ENCODE measurements at regions not wholly inside any gene's neighbourhood (a gene's known extent, or its start where the extent isn't known, plus 50 kb on each side); places are given as distances from the start of the nearest gene placed in this dataset.

DNA sequence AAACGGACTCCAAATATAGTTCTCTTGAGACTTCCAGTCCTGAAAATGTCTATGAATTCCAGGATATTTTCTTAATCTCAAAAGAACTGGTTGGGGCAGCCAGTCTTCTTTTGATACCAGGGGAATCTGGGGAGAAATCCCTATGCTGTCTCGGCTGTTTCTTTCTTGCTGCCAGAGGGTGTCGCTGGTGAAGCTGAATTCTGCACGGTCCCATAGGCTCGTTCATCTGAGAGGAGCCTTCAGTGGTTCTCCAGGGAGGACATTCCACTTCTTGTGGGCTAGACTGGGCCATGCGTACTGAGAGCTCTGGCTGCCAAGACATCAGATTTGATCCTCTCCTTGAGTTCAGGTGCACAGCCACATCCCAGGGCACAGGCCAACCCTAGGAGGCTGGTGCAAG is 155.0 kb upstream of the CLINT1 start:
- WGBS (ENCODE audit: insufficient coverage, insufficient replicate concordance, low lambda C conversion rate, missing lambda C conversion rate): 4% methylated on average over 6 of the region's 6 CpGs
- intact Hi-C loops (cut with micrococcal nuclease; ENCODE audit: unreplicated experiment) (loop anchor here (10.0 kb wide), 1 partner anchor 1121 kb away; no protein-coding TSS in a partner anchor), in situ Hi-C loops (cut with MboI) (no loop called here)
- Histone ChIP-seq H3K9ac (ENCODE audit: control insufficient read depth, insufficient read depth, low read length) (no peak overlapping the region), H3K9me3 (replicated peaks; ENCODE audit: control insufficient read depth, insufficient read depth, low read length) (no peaks in the 10 kb centered on the region), H3K79me2 (ENCODE audit: control insufficient read depth, insufficient read depth, low read length) (no peaks in the 10 kb centered on the region), H2AFZ (ENCODE audit: control insufficient read depth, low read depth, low read length) (no peak overlapping the region), H3K27ac (ENCODE audit: control insufficient read depth, insufficient read depth) (no peak overlapping the region), H3K4me1 (ENCODE audit: control insufficient read depth, insufficient read depth, low read length) (no peaks in the 10 kb centered on the region), H3K4me2 (ENCODE audit: control insufficient read depth, insufficient read depth) (no peak overlapping the region), H3K36me3 (ENCODE audit: control insufficient read depth in 2 of 2, insufficient read depth in 2 of 2, low read length in 1 of 2) (no peaks in the 10 kb centered on the region), H3K27me3 (replicated peaks in 1 of 2; ENCODE audit: control insufficient read depth in 2 of 2, insufficient read depth in 2 of 2, low read length in 1 of 2) (peaks cover 0 to 2% of the 10 kb centered on the region in 2 experiments; a peak in 2 of 4 replicates), H3K4me3 (no peak overlapping the region), H4K20me1 (ENCODE audit: control insufficient read depth, insufficient read depth) (no peaks in the 10 kb centered on the region)
- ChIA-PET CTCF (no interaction called here), SMC1A (ENCODE audit: uncharacterized antibody, unreplicated experiment) (no interaction called here), RAD21 (ENCODE audit: unreplicated experiment) (no interaction called here), POLR2A (no interaction called here)
- no TSS peak for BruUV-seq (replicated peaks)
- DNase-seq (ENCODE audit: low read depth, low spot score) (no peak), ATAC-seq (peak; percentile 56), FAIRE-seq (no peak)
- TF ChIP-seq, protein P1, sequence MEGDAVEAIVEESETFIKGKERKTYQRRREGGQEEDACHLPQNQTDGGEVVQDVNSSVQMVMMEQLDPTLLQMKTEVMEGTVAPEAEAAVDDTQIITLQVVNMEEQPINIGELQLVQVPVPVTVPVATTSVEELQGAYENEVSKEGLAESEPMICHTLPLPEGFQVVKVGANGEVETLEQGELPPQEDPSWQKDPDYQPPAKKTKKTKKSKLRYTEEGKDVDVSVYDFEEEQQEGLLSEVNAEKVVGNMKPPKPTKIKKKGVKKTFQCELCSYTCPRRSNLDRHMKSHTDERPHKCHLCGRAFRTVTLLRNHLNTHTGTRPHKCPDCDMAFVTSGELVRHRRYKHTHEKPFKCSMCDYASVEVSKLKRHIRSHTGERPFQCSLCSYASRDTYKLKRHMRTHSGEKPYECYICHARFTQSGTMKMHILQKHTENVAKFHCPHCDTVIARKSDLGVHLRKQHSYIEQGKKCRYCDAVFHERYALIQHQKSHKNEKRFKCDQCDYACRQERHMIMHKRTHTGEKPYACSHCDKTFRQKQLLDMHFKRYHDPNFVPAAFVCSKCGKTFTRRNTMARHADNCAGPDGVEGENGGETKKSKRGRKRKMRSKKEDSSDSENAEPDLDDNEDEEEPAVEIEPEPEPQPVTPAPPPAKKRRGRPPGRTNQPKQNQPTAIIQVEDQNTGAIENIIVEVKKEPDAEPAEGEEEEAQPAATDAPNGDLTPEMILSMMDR (IDR thresholded peaks at IDR 0.05 in 2 of 3, conservative IDR thresholded peaks at IDR 0.05 in 1 of 3; ENCODE audit: control insufficient read depth in 2 of 3, extremely low read depth in 1 of 3, insufficient read depth in 1 of 3, low read depth in 3 of 3, low read length in 3 of 3): peak; percentile 29 to 41 (median 35); a peak in 3 of 6 replicates
- TF ChIP-seq JUND (IDR thresholded peaks at IDR 0.05; ENCODE audit: low read depth, low read length) (no peak), ZNF274 (IDR thresholded peaks at IDR 0.05; ENCODE audit: insufficient read depth, insufficient read length) (no peak)

DNA sequence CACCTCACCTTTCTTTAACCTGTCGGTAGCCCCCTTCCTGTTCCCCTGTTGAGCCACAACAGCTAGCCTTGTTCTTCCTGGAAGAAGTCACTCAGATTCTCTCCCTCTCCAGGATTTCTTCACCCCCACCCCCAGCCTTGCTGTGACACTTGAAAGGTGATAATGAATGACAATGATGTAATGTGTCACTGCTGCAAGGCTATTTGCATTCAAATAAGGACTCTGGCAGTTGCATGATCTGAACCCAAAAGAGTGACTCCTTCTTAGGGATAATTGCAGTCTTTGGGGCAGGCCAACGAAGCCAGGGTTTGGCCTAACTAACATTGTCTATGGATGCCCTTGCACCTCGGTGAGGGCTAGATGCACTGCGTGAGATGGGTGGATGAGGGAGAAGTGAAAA is 154.4 kb upstream of the CLINT1 start:
- Histone ChIP-seq H2AFZ (ENCODE audit: control insufficient read depth, low read depth, low read length) (no peak overlapping the region), H3K4me3 (no peak overlapping the region), H3K4me1 (ENCODE audit: control insufficient read depth, insufficient read depth, low read length) (no peaks in the 10 kb centered on the region), H3K9me3 (replicated peaks; ENCODE audit: control insufficient read depth, insufficient read depth, low read length) (no peaks in the 10 kb centered on the region), H3K79me2 (ENCODE audit: control insufficient read depth, insufficient read depth, low read length) (no peaks in the 10 kb centered on the region), H3K36me3 (ENCODE audit: control insufficient read depth in 2 of 2, insufficient read depth in 2 of 2, low read length in 1 of 2) (no peaks in the 10 kb centered on the region), H3K27me3 (replicated peaks in 1 of 2; ENCODE audit: control insufficient read depth in 2 of 2, insufficient read depth in 2 of 2, low read length in 1 of 2) (peaks cover 0 to 2% of the 10 kb centered on the region in 2 experiments; a peak in 2 of 4 replicates), H3K27ac (ENCODE audit: control insufficient read depth, insufficient read depth) (no peak overlapping the region), H4K20me1 (ENCODE audit: control insufficient read depth, insufficient read depth) (no peaks in the 10 kb centered on the region), H3K9ac (ENCODE audit: control insufficient read depth, insufficient read depth, low read length) (no peak overlapping the region), H3K4me2 (ENCODE audit: control insufficient read depth, insufficient read depth) (no peak overlapping the region)
- DNase-seq (ENCODE audit: low read depth, low spot score) (no peak), ATAC-seq (no peak), FAIRE-seq (no peak)
- in situ Hi-C loops (cut with MboI): no loop called here
- CTCF ChIA-PET: no interaction called here
- RAD21 ChIA-PET (ENCODE audit: unreplicated experiment): no interaction called here
- intact Hi-C loops (cut with micrococcal nuclease; ENCODE audit: unreplicated experiment): loop anchor here (10.0 kb wide), 1 partner anchor 1121 kb away; no protein-coding TSS in a partner anchor
- TF ChIP-seq RELA (IDR thresholded peaks at IDR 0.05; ENCODE audit: borderline replicate concordance, partially characterized antibody) (no peak), HCFC1 (IDR thresholded peaks at IDR 0.05; ENCODE audit: low read length) (no peak), MYC (IDR thresholded peaks at IDR 0.05; ENCODE audit: insufficient read depth, insufficient read length, insufficient replicate concordance, low read length, severe bottlenecking) (no peak), RB1 (IDR thresholded peaks at IDR 0.05; ENCODE audit: borderline replicate concordance) (no peak), HDGF (IDR thresholded peaks at IDR 0.05) (no peak), BCL11A (IDR thresholded peaks at IDR 0.05; ENCODE audit: low read depth, low read length) (no peak), RBBP5 (conservative IDR thresholded peaks at IDR 0.05) (no peak), ZNF622 (IDR thresholded peaks at IDR 0.05) (no peak), POLR2AphosphoS5 (IDR thresholded peaks at IDR 0.05; ENCODE audit: low read length) (no peak), KDM1A (IDR thresholded peaks at IDR 0.05; ENCODE audit: borderline replicate concordance) (no peak), CHD1 (IDR thresholded peaks at IDR 0.05; ENCODE audit: low read depth, low read length) (no peak), EGR1 (IDR thresholded peaks at IDR 0.05; ENCODE audit: borderline replicate concordance in 1 of 2, low read depth in 2 of 2, low read length in 2 of 2) (no peak), NR2C1 (IDR thresholded peaks at IDR 0.05) (no peak)
- TF ChIP-seq, protein P2, sequence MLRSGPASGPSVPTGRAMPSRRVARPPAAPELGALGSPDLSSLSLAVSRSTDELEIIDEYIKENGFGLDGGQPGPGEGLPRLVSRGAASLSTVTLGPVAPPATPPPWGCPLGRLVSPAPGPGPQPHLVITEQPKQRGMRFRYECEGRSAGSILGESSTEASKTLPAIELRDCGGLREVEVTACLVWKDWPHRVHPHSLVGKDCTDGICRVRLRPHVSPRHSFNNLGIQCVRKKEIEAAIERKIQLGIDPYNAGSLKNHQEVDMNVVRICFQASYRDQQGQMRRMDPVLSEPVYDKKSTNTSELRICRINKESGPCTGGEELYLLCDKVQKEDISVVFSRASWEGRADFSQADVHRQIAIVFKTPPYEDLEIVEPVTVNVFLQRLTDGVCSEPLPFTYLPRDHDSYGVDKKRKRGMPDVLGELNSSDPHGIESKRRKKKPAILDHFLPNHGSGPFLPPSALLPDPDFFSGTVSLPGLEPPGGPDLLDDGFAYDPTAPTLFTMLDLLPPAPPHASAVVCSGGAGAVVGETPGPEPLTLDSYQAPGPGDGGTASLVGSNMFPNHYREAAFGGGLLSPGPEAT (IDR thresholded peaks at IDR 0.05; ENCODE audit: low read depth): no peak
- BruUV-seq (replicated peaks): no TSS peak
- POLR2A ChIA-PET: interaction anchor here (0.5 kb wide), 1 partner anchor 122 kb away, joined by 4 read pairs; no protein-coding TSS in a partner anchor
- 19% methylated on average over 4 of the region's 4 CpGs for WGBS (ENCODE audit: insufficient coverage, insufficient replicate concordance, low lambda C conversion rate, missing lambda C conversion rate)
- SMC1A ChIA-PET (ENCODE audit: uncharacterized antibody, unreplicated experiment): no interaction called here
